Upper lobe of right lung (tissue), 1 donor: ENCODE measurements at regions not wholly inside any gene's neighbourhood (a gene's known extent, or its start where the extent isn't known, plus 50 kb on each side); places are given as distances from the start of the nearest gene placed in this dataset.

Experiments used
- ATAC-seq: fragments of 200-7000 bp; cut with Tn5 transposase; one replicate; pipeline ENCODE4 v1.9.1; 2020; ENCODE audit warnings: mild to moderate bottlenecking, moderate library complexity
- DNase-seq: peaks from one replicate; pipeline ENCODE4 v3.0.0-alpha.2; 2020
- H3K27ac ChIP-seq: fragments of 200-600 bp; one replicate; pipeline ENCODE4 v1.8.0; 2022
- H3K27me3 ChIP-seq: fragments of 200-600 bp; one replicate; pipeline ENCODE4 v1.8.0; 2022; ENCODE audit warnings: mild to moderate bottlenecking
- H3K36me3 ChIP-seq: fragments of 200-600 bp; one replicate; pipeline ENCODE4 v1.8.0; 2022
- H3K4me1 ChIP-seq: fragments of 200-600 bp; one replicate; pipeline ENCODE4 v1.8.0; 2022
- H3K4me3 ChIP-seq: fragments of 200-600 bp; one replicate; pipeline ENCODE4 v1.8.0; 2022; ENCODE audit warnings: mild to moderate bottlenecking
- H3K9me3 ChIP-seq: fragments of 200-600 bp; one replicate; pipeline ENCODE4 v1.8.0; 2022
- intact Hi-C: fragments of 100-400 bp; cut with DNase I; formaldehyde crosslinking; loops from one replicate; pipeline ENCODE4 v1.11.0; 2022
- TF ChIP-seq, protein P1 (sequence below): fragments of 200-600 bp; IDR thresholded peaks from one replicate; pipeline ENCODE4 v1.8.0; 2022; ENCODE audit warnings: antibody characterized with exemption
- donor health status: DM: no; HTN: yes; CAD: no; lungs with severe emphysema.

- no peaks in the 10 kb centered on the region for H3K9me3 ChIP-seq
- H3K27ac ChIP-seq: no peak overlapping the region
- H3K4me3 ChIP-seq: no peak overlapping the region
- no peaks in the 10 kb centered on the region for H3K4me1 ChIP-seq
- intact Hi-C loops: no loop called here
- H3K27me3 ChIP-seq: no peaks in the 10 kb centered on the region
- H3K36me3 ChIP-seq: no peaks in the 10 kb centered on the region
- DNase-seq: no peak
- TF ChIP-seq, protein P1, sequence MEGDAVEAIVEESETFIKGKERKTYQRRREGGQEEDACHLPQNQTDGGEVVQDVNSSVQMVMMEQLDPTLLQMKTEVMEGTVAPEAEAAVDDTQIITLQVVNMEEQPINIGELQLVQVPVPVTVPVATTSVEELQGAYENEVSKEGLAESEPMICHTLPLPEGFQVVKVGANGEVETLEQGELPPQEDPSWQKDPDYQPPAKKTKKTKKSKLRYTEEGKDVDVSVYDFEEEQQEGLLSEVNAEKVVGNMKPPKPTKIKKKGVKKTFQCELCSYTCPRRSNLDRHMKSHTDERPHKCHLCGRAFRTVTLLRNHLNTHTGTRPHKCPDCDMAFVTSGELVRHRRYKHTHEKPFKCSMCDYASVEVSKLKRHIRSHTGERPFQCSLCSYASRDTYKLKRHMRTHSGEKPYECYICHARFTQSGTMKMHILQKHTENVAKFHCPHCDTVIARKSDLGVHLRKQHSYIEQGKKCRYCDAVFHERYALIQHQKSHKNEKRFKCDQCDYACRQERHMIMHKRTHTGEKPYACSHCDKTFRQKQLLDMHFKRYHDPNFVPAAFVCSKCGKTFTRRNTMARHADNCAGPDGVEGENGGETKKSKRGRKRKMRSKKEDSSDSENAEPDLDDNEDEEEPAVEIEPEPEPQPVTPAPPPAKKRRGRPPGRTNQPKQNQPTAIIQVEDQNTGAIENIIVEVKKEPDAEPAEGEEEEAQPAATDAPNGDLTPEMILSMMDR: no peak
- ATAC-seq: no peak
These were observed 245.5 kb upstream of the FAM47A start for GRCh38 chrX:34377645-34378044.

GRCh38 chrX:34371754-34372153 lies 239.6 kb upstream of the FAM47A start:
- ATAC-seq: no peak

GRCh38 chrX:34365471-34365870 lies 233.4 kb upstream of the FAM47A start:
- DNase-seq: no peak
- no peaks in the 10 kb centered on the region for H3K9me3 ChIP-seq
- no peak for ATAC-seq
- H3K27me3 ChIP-seq: no peaks in the 10 kb centered on the region
- no peaks in the 10 kb centered on the region for H3K36me3 ChIP-seq
- H3K4me1 ChIP-seq: no peaks in the 10 kb centered on the region
- TF ChIP-seq, protein P1: peak; percentile 33
- H3K27ac ChIP-seq: no peak overlapping the region
- intact Hi-C loops: no loop called here
- H3K4me3 ChIP-seq: no peak overlapping the region

More at GRCh38 chrX:34371754-34372153, 239.6 kb upstream of the FAM47A start:
- DNase-seq: no peak
- Histone ChIP-seq H3K36me3 (no peaks in the 10 kb centered on the region), H3K27me3 (no peaks in the 10 kb centered on the region), H3K4me3 (no peak overlapping the region), H3K4me1 (no peaks in the 10 kb centered on the region), H3K9me3 (no peaks in the 10 kb centered on the region), H3K27ac (no peak overlapping the region)
- TF ChIP-seq, protein P1: no peak
- intact Hi-C loops: no loop called here

DNA sequence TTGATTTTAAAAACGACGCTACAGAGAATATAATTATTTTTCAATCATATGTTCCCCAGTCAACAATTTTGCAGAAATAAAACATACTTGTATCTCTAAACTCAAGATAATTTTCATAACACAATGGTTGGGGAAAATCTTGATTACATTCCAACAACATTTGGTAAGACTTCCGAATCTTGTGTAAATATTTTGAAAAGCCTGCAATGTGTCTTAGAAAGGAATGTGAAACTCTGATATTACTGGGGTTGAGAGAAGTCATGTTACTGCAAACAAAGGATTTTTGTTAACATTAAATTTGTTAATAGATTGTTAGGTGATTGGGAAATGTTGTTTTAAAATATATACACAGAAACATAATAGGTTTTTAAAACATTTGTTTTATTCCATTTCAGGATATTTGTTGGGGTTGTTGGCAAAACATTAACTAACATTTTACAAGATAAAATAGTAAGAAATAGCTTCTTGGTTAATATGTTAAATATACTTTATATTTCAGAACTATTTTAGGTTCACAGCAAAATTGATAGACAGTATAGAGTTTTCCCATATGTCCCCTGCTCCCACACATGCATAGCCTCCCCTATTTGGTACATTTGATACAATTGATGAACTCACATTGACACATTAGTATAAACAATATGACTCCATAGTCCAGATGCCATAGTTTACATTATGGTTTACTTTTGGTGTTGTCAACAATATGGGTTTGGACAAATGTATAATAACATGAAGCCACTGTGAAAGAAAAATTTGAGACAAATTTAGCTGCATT lies 218.6 kb upstream of the FAM47A start:
- H3K4me1 ChIP-seq: no peaks in the 10 kb centered on the region
- TF ChIP-seq, protein P1: no peak
- no peaks in the 10 kb centered on the region for H3K27me3 ChIP-seq
- no peak for DNase-seq
- no peaks in the 10 kb centered on the region for H3K9me3 ChIP-seq
- ATAC-seq: no peak
- H3K36me3 ChIP-seq: no peaks in the 10 kb centered on the region
- intact Hi-C loops: no loop called here
- no peak overlapping the region for H3K27ac ChIP-seq
- H3K4me3 ChIP-seq: no peak overlapping the region

DNA sequence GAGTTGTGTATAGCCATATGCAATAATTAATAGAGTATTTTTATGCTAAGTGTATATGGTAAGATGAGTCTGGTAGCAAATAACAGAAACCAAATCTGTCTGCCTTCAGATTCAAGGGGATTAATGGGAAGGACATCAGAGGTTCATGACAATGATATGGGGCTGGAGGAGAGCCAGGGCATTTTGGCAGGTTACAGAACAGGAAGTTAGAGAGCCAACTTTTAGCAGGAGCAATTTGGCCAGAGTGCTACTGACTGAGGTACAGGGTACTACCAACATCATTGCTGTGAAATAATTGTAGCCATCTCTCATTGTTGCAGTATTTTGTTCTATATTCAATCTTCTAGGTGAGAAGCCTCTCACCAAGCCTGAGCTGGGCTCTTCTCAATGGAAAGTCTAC lies 210.9 kb upstream of the FAM47A start:
- no peaks in the 10 kb centered on the region for H3K27me3 ChIP-seq
- TF ChIP-seq, protein P1: no peak
- no peak overlapping the region for H3K4me3 ChIP-seq
- intact Hi-C loops: no loop called here
- H3K4me1 ChIP-seq: no peaks in the 10 kb centered on the region
- no peak for ATAC-seq
- H3K27ac ChIP-seq: no peak overlapping the region
- H3K36me3 ChIP-seq: no peaks in the 10 kb centered on the region
- no peaks in the 10 kb centered on the region for H3K9me3 ChIP-seq
- no peak for DNase-seq
